ENCODE measurements at regions not wholly inside any gene's neighbourhood (a gene's known extent, or its start where the extent isn't known, plus 50 kb on each side); places are given as distances from the start of the nearest gene placed in this dataset.
"Not testable (repeated sequence)": the region's sequence is repeated elsewhere in the genome, so short reads cannot be mapped to it uniquely, and the experiment has no call there.

DNA sequence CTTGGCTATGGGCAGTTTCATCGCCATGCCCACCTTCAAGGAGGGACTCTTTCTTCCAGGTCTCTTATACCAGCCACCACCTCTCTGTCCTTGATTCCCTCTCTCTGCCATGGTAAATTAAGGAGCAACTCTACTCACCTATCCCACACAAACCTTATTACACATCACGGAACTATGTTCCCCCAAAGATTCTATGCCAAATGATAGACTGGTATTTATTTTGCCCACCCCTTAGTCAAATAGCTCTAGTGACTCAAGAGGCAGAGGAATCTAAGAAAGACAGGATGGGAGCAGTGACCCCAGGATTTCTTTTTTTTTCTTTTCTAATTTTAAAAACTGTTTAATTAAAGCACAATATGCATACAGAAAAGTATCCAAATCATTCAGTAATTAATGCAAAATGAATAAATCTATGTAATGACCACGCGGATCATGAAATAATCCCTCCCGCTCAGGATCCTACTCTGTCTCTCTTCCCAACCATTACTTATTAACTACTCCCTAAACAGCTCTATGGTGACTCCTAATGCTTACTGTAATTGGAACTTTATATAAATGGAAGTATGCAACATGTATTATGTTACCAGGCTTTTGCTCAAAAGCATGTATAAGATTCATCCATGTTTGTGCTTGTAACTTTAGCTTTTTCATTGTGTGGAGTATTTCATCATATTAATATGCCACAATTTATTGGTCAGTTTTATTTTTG, 410.8 kb upstream of the RASGRP1 start:
- DNase-seq (ENCODE audit: low spot score) = no peak

DNA sequence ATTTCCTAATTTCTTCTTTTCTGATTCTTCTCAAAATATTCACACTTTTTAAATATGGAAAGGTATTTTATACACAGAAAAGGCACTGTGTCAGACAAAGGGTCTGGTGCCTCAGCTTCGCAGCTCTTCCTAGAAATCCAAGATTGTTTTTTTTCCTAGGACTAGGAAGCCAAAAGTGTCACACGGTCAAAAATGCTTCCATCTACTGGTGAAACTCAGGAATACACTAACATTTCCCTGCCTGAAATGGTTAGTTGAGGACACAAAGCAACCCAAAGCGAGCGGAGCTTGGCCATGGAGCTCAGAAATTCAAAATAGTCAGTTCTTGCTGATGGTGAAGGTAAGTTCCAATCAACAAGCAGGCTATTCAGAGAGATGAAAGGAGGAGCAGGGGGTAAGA, 426.5 kb upstream of the RASGRP1 start:
- DNase-seq (ENCODE audit: low spot score) = peak; percentile 55

DNA sequence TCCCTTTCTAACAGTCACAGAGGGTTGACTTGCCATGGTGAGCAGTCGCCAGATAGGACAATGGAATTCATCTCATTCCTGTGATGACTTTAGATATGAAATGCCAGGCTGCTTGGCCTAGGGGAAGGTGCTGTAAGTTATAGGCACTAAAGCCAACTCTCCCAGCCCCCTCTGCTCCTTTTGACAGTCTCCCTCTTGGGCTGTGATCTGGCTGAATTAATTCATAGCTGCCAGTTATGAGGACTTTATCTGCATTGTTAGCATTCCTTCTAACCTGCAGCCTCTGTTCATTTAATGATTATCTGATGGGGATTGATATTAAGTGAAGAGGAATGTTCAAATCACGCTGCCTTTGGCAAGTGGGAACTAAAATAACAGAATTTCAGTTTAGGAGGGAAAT, 427.1 kb upstream of the RASGRP1 start:
- peak; percentile 28 for DNase-seq (ENCODE audit: low spot score)

DNA sequence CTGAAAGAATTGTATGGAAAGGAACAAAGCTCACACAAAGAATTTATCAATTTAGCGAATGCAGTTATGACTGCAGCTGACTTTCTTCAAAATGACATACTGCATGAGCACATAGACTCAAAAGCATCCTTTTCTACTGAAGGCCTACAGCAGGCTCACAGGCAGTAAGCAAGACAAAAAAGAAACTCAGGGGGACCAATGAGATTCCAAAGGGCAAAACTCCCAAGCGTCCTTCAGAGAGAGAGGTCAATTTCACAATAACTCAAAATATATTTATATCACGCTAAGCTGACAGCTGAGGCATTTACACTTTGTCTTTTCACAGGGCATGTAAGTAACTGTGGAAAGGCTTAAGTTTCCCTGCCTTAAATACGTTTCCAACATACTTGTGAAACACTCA, 427.9 kb upstream of the RASGRP1 start:
- no peak for DNase-seq (ENCODE audit: low spot score)

DNA sequence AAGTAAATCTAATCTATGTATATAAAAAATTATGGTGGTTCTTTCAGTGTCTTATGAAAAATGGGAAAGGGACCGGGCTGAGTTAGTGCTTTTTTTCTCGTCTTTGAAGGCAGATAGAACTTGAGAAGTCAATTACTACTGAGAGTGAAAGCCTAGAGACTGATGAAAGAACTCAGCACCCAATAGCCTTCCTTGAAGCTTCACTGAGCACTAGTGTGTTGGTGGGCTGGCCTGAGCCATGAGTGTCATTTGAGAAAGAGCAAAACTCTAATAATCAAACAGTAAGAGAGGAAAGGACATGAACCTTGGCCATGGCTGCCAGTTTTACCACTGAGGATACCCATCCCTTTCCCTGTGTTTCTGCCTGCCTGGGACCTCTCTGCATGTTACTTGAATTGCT, 428.3 kb upstream of the RASGRP1 start:
- no peak for DNase-seq (ENCODE audit: low spot score)

DNA sequence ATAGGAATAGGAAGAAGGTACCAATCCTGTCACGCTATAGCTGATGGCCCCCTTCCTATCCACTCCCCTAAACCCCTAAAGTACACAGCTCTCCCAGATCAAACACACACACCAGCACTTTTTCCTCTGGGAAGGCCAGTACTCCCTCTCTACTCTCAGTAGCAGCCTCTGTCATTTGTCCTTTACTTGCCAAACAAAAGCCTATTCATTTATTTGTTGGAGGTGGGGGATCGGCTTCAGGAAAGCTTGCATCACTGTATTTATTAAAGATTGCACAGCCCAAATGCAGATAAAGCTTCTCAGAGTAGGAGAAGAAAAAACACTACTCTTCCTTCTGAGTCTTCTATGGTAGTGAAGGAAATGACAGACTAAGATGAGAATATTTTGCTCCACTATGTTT, 429.7 kb upstream of the RASGRP1 start:
- no peak for DNase-seq (ENCODE audit: low spot score)

DNA sequence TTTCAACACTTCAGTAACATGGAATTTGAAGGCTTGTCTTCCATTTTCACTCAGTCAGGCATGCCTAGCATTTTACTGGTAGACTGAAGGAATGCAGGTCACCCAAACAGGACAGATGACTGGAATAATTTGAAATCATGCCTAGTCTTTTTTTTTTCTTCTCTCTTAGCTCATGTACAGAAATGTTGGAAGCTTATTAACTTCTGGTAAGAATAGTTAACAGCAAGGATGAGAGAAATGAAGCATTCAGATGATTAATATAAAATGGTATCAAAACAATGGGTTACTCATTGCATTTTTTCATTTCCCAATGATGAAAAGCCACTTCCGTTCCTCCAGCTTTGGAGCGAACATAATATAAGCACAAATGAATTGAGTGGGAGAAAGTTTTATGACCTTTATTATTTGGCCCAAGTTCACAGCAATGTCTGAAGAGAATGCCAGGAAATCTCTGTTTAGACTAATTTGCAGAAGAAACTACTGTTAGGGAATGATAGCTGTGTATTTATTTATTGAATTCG, 431.6 kb upstream of the RASGRP1 start:
- peak; percentile 76 for DNase-seq (ENCODE audit: low spot score)

DNA sequence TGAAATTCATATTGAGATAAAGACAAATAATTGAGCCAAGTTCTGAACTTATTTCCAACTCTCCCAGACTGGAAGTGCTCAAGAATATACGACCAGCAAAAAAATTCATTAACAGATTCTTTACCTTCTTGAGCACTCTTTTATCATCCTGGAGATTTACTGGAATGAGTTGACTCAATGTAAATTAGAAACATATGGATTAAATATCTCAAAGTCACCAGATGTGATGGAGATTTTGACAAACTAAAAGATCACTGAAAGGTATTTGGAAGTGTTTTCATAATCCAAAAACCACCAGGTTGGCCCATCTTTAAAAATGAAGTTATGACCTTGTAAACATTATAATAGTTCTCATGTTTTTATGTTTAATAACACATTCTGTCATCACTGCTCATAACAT, 433.2 kb upstream of the RASGRP1 start:
- no peak for DNase-seq (ENCODE audit: low spot score)

DNA sequence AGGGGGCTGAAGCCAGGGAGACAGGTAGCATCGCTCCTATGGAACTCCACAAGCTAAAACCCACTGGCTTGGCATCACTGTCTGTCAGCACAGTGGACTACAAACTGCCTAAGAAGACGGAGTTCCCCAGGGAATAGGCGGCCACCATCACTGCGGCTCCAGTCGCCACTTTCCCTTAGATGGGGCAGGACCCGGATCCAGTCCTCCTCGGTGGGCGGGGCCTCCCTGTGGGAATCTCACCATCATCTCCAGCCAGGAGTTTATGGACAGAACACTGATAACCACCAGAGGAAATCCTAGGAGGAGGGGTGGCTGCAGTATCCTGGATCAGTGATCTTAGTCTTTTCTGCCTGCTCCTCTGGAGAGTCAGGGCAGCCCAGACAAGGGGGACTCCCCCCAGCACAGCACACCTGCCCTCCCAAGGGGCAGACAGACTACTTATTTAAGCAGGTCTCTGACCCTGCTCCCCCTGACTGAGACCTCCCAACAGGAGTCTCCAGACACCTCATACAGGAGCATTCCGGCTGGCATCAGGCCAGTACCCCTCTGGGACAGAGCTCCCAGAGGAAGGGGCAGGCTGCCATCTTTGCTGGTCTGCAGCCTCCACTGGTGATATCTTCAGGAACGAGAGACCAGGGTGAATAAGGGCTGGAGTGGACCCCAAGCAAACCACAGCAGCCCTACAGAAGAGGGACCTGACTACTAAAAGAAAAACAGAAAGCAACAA, 435.6 kb upstream of the RASGRP1 start:
- DNase-seq (ENCODE audit: low spot score) = no peak

DNA sequence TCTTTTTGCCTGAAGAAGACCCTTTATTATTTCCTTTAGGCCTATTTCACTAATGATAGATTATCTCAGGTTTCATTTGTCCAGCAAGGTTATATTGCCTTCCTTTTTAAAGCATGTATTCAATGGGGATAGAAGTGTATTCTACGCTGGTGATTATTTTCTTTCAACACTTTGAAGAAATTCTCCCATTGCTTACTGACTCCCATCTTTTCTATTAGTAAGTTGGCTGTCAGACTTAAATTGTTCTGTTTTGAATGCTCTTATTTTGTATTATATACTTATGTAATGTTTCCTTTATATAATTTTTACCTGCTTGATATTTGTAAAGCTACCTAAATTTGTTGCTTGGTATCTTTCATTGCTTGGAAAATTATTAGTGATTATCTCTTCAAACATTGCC, 445.1 kb upstream of the RASGRP1 start:
- no peak for DNase-seq (ENCODE audit: low spot score)

DNA sequence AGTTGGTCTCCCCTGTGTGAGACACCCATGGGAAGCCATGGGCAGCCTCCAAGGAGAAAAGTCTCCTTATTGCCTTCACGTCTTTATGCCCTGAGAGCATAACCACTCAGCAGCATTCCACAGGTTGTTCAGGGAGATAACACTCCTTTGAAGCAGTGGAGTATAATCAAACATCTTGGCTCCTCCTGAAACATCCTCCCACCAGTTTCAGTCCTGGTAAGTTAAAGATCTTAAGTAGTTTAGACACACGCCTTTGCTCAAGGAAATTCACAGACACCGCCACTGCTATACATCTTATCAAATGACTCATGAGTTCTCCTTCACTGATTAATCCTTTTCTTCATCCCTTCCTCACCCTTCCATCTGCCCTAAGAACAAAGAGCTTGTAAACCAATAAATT, 446.5 kb upstream of the RASGRP1 start:
- not testable (repeated sequence) for DNase-seq (ENCODE audit: low spot score)

DNA sequence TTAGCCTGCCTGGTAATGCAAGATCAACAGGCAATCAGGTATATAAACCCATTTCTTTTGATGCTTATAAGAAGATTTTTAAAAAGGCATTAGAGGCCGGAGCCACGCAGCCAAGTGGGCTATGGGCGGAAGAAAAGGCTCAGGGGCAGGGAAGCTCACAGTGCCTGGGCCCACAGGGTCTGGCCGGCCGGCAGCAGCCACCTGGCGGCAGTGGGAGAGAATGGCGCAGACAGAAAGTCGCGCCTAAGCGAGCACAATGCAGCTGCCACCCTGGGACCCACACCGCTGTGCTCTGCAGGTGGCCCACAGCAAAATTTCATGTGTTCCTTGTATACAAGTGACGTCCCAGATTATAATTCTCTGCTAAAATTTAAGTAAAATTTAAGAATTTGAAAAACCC, 448.6 kb upstream of the RASGRP1 start:
- no peak for DNase-seq (ENCODE audit: low spot score)

DNA sequence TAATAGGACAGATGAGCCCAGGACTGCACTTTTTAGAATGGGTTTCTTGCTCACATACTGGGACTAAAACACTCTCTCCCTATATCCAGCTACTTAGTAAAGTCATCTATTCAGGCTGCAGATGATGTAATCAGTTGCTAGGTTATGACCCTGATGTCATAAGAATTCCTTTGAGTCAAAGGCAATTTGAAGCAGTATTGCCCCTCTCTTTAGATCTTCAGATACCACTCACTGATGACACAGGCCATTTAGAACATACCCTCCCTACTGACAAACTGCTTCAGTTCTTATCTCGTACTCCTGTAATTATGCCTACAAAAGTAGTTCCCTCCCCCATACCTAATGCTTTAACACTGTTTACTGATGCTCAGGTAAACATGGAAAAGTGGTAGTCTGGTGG, 450.1 kb upstream of the RASGRP1 start:
- no peak for DNase-seq (ENCODE audit: low spot score)

DNA sequence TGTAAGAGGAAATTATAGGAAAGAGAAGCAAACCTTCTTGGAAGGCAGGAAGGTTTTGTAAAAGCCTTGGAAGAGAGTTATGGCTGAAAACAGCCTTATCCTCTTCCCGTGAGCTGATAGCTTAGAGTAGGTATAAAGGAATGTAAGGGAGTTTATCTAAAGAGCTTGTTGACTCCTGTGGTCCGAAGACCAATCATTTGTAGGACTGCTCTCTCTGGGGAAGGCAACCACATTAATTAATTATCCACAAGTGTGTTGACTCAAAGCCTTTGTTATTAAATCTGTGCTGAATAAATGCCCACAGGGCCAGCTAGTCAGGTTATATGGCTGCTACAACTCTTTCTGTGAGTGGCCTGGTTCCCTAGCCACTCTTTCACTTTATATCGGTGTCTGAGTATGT, 452.1 kb upstream of the RASGRP1 start:
- DNase-seq (ENCODE audit: low spot score) = no peak

DNA sequence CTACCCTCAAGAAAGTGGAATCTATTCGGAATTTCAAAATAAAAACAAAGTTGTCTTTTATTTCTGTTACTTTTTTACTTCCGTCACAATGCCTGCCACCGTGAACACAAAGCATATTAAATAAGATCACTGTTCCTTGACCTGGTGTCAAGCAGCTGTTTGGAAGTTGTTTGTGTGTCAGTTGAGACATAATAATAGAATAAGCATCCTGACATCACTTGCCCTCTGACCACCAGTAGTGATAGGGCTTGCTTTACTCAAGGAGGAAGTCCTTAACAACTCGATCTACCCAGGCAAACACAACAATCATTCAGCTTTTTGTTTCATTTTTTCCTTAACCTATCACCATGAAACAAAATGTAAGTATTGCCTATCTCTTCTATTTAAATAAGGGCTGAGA, 454.4 kb upstream of the RASGRP1 start:
- DNase-seq (ENCODE audit: low spot score) = no peak

DNA sequence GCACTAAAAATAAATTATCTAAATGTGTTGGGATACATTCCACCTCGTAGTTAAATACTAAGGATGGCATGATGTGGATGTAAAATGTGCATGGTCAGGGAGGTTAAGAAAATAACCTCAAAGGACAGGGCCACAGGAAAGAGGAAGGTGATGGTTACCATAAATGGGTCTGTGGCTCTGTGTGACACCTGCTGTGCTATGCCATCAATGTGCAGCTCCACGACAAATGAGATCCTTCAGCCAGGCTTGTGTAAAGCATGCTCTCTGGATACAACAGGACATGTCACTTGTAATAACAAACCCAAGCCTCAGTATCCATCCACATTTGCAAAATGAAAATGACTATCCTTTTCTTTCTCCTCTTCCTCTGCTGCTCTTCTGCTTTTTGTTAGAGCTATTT, 456.7 kb upstream of the RASGRP1 start:
- no peak for DNase-seq (ENCODE audit: low spot score)

DNA sequence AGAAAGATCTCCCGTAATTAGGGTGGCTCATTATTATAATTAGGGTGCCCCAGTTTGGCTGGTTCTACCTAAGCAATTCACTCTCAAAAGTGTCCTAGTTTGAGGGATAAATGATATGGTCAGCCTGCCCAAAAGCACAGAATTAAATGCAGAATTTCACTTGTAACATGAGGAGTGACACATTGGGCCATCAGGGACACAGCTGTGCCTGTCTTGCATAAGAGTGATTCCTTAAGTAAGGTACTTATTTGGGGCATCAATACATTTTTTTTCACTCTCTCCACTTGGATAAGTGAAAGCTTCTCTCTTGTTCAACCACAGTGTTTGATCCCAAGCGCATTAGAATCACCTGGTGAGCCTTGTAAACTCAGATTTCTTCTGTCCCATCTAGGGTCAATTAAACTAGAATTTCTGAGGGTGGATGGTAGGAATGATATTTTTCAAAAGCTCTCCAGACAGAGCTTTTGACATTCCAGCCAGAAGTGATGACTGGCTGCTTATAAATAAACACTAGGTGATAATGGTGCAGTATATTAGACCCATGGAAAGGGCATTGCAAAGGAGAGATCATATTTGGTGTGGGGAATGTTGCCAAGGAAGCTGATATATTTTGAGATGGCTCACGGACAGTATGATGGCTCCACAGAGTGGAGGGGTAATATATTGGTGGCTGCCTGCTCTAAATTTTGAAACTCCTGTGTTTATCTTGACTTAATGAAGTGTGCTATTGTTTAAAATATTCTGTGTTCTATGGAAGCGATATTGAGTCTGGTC, 458.1 kb upstream of the RASGRP1 start:
- no peak for DNase-seq (ENCODE audit: low spot score)

DNA sequence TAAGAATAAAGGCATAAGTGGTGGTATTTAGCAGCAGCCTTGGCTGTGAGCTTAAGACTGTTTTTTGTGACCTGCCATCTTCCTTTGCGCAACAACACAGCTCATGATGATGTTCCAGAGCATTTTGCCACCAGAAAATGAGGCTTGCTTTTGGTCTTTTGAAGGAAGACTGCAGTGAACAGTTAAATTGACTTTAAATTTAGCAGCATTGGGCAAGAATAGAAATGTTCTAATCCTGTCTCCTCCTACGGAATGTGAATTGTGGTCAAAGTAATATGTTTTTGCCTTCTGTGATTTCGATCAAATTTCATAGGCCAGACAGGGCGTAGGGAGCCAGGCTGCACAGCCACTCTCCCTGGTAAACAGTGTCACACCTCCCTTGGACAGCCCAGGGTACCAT, 460.7 kb upstream of the RASGRP1 start:
- DNase-seq (ENCODE audit: low spot score) = peak; percentile 36

DNA sequence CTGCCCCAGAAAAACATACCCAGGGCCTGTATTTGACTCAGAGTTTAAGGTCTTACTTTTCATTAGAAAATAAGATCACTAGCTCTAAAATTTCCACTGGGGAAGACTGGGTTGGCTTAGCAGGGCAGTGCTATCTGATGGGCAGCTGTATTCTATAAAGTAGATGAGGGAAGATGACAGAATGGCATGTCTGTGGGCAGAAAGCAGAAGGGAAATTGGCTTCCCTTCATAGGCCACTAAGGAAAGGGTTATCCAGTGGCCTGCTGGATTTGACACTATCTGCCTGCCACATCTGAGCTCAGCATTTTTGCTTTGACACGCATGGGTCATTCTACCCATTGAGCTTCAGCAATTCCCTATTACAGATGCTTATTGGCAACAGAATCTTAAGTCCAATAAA, 461.3 kb upstream of the RASGRP1 start:
- DNase-seq (ENCODE audit: low spot score) = no peak

DNA sequence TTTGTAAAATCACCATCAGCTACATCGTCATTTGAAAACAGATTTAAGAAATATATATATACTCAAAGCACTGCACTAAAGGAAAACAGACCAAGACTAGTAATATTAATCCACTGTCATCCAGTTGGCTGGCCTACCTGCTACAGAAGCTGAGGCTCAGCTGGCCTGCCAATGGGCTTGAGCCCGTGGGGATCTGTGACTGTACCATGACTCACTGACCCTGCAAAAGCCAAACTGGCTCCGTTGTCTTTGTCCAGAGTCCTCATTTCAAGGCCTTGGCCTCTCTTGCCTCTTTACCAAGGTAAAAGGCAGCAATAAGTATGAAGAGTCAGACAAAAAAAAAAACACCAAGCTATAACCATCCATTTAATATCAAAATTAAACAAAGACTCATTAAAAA, 463.5 kb upstream of the RASGRP1 start:
- DNase-seq (ENCODE audit: low spot score) = peak; percentile 78

DNA sequence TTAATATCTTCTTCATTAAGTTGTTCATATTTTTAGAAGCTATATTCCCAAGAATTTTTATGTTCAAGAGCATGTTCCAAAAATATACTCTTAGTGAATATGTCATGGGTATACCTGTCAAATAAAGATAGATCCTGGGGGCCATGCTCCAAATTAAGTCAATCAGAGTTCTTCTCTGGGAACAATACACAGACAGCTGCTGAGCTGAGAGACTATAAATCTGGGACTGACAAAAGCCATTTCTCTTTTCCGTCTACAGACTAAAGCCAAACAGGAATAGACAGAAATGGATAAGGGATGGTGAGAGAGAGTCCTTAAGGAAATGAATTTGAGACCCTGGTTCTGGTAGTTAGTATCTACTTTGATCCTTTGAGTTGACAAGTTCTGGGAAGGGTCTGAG, 465.1 kb upstream of the RASGRP1 start:
- DNase-seq (ENCODE audit: low spot score) = no peak

DNA sequence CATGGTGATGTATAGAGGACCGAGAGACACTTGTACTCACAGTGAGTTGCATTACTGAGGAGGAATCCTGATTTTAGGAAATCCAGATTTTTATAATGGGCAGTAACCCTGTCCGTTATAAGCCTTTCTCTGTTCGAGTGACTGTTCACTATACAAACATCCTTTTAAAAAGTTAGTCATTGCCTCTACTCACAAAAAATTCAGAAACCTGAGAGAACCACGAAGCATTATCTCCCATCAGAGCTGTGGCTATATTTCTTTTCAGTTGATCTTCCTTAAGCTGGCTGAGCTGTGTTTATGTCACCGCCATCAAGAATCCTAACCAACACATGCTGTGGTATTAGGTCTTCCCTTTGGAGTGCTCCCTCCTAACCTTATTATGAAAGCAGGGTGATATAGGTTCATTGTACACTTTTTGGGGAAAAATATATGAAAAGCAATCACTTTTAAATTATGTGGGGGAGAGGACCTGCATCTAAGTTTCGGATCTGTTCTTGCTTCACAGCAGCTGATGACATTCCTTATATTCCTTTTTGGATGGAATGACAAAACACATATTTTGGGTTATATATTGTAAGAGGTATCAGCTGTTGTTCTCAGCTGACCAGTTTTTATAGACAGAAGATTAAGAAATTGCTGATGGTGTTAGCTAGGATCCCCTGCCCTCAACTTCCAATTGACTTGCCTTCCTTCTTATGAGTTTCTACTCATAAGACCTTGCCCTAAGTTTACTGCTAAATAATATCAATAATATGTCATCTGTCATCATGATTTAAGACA, 465.9 kb upstream of the RASGRP1 start:
- no peak for DNase-seq (ENCODE audit: low spot score)

Measured in AG20443 (cell line).